ENCODE measurements at regions not wholly inside any gene's neighbourhood (a gene's known extent, or its start where the extent isn't known, plus 50 kb on each side); places are given as distances from the start of the nearest gene placed in this dataset.

- Histone ChIP-seq H3K27me3 (replicated peaks; ENCODE audit: insufficient read depth, low read length) (no peaks in the 10 kb centered on the region), H3K9me3 (replicated peaks; ENCODE audit: insufficient read depth, low read length) (no peaks in the 10 kb centered on the region), H3K4me3 (ENCODE audit: low read length) (no peak overlapping the region), H3F3A (ENCODE audit: insufficient read depth, low read length) (no peaks in the 10 kb centered on the region), H3K36me3 (replicated peaks; ENCODE audit: insufficient read depth, low read length) (no peaks in the 10 kb centered on the region), H2AFZ (ENCODE audit: low read length) (no peak overlapping the region), H3K4me2 (ENCODE audit: low read depth, low read length) (no peak overlapping the region), H3K27ac (ENCODE audit: low read length) (no peak overlapping the region), H3K79me2 (ENCODE audit: low read length) (no peaks in the 10 kb centered on the region), H3K9ac (ENCODE audit: low read length) (no peak overlapping the region), H3K9me2 (replicated peaks; ENCODE audit: insufficient read depth, low read length) (no peaks in the 10 kb centered on the region), H3K4me1 (ENCODE audit: low read length) (no peaks in the 10 kb centered on the region), H4K20me1 (ENCODE audit: insufficient read depth, low read length) (no peaks in the 10 kb centered on the region)
- DNase-seq, result no peak
- TF ChIP-seq, protein P1, sequence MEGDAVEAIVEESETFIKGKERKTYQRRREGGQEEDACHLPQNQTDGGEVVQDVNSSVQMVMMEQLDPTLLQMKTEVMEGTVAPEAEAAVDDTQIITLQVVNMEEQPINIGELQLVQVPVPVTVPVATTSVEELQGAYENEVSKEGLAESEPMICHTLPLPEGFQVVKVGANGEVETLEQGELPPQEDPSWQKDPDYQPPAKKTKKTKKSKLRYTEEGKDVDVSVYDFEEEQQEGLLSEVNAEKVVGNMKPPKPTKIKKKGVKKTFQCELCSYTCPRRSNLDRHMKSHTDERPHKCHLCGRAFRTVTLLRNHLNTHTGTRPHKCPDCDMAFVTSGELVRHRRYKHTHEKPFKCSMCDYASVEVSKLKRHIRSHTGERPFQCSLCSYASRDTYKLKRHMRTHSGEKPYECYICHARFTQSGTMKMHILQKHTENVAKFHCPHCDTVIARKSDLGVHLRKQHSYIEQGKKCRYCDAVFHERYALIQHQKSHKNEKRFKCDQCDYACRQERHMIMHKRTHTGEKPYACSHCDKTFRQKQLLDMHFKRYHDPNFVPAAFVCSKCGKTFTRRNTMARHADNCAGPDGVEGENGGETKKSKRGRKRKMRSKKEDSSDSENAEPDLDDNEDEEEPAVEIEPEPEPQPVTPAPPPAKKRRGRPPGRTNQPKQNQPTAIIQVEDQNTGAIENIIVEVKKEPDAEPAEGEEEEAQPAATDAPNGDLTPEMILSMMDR (IDR thresholded peaks at IDR 0.05; ENCODE audit: low read length), result no peak
- TF ChIP-seq EZH2 (optimal IDR thresholded peaks at IDR 0.05; ENCODE audit: low read depth, low read length) (no peak), EZH2phosphoT487 (IDR thresholded peaks at IDR 0.05; ENCODE audit: low read length) (no peak)
These were observed 164.3 kb downstream of the MIS18A start for GRCh38 chr21:32114419-32115035.

DNA sequence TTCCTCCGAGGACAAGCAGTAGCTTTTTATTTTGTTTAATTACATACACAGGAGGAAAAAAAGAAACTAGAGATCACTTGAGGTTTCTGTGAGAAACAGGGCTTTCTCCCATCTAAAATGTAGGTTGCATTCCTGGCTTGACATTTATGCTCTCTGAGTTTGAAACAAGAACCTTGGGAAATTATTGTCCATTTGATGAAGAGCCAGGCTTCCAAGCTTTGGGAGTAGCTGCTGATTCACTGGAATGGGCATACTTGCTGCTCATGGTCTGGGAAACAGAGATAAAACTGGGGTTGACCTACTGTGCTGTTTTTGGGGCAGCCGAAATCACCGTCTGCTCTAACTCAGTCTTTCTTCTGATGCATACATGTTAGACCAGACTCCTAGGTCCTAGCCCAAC is 165.4 kb downstream of the MIS18A start:
- Histone ChIP-seq H3K4me2 (ENCODE audit: low read depth, low read length) (no peak overlapping the region), H3K9me3 (replicated peaks; ENCODE audit: insufficient read depth, low read length) (no peaks in the 10 kb centered on the region), H3K36me3 (replicated peaks; ENCODE audit: insufficient read depth, low read length) (no peaks in the 10 kb centered on the region), H3F3A (ENCODE audit: insufficient read depth, low read length) (no peaks in the 10 kb centered on the region), H4K20me1 (ENCODE audit: insufficient read depth, low read length) (no peaks in the 10 kb centered on the region), H3K9ac (ENCODE audit: low read length) (no peak overlapping the region), H3K4me1 (ENCODE audit: low read length) (no peaks in the 10 kb centered on the region), H2AFZ (ENCODE audit: low read length) (no peak overlapping the region), H3K4me3 (ENCODE audit: low read length) (no peak overlapping the region), H3K27me3 (replicated peaks; ENCODE audit: insufficient read depth, low read length) (no peaks in the 10 kb centered on the region), H3K9me2 (replicated peaks; ENCODE audit: insufficient read depth, low read length) (no peaks in the 10 kb centered on the region), H3K27ac (ENCODE audit: low read length) (no peak overlapping the region), H3K79me2 (ENCODE audit: low read length) (no peaks in the 10 kb centered on the region)
- no peak for TF ChIP-seq EZH2phosphoT487 (IDR thresholded peaks at IDR 0.05; ENCODE audit: low read length)
- no peak for TF ChIP-seq EZH2 (optimal IDR thresholded peaks at IDR 0.05; ENCODE audit: low read depth, low read length)
- TF ChIP-seq, protein P1 (IDR thresholded peaks at IDR 0.05; ENCODE audit: low read length), result no peak
- DNase-seq, result no peak

GRCh38 chr21:32112195-32112594 is 166.7 kb downstream of the MIS18A start:
- no peak overlapping the region for H2AFZ ChIP-seq (ENCODE audit: low read length)
- H3K4me1 ChIP-seq (ENCODE audit: low read length), result no peaks in the 10 kb centered on the region
- no peak overlapping the region for H3K4me3 ChIP-seq (ENCODE audit: low read length)
- no peaks in the 10 kb centered on the region for H4K20me1 ChIP-seq (ENCODE audit: insufficient read depth, low read length)
- no peaks in the 10 kb centered on the region for H3K9me2 ChIP-seq (replicated peaks; ENCODE audit: insufficient read depth, low read length)
- H3K36me3 ChIP-seq (replicated peaks; ENCODE audit: insufficient read depth, low read length), result no peaks in the 10 kb centered on the region
- no peaks in the 10 kb centered on the region for H3K27me3 ChIP-seq (replicated peaks; ENCODE audit: insufficient read depth, low read length)
- no peak overlapping the region for H3K27ac ChIP-seq (ENCODE audit: low read length)
- no peaks in the 10 kb centered on the region for H3F3A ChIP-seq (ENCODE audit: insufficient read depth, low read length)
- DNase-seq, result no peak
- TF ChIP-seq, protein P1 (IDR thresholded peaks at IDR 0.05; ENCODE audit: low read length), result no peak
- no peak for TF ChIP-seq EZH2phosphoT487 (IDR thresholded peaks at IDR 0.05; ENCODE audit: low read length)
- TF ChIP-seq EZH2 (optimal IDR thresholded peaks at IDR 0.05; ENCODE audit: low read depth, low read length), result no peak
- no peak overlapping the region for H3K9ac ChIP-seq (ENCODE audit: low read length)
- H3K4me2 ChIP-seq (ENCODE audit: low read depth, low read length), result no peak overlapping the region
- H3K79me2 ChIP-seq (ENCODE audit: low read length), result no peaks in the 10 kb centered on the region
- H3K9me3 ChIP-seq (replicated peaks; ENCODE audit: insufficient read depth, low read length), result no peaks in the 10 kb centered on the region

All from MM.1S (cell line).